Heart left ventricle (tissue), 13 donors: ENCODE measurements at regions not wholly inside any gene's neighbourhood (a gene's known extent, or its start where the extent isn't known, plus 50 kb on each side); places are given as distances from the start of the nearest gene placed in this dataset.

Experiments
- POLR2A ChIP-seq, 2 donors: fragments of 450-650 bp; IDR thresholded peaks; one replicate each; pipeline ENCODE4 v1.6.1; 2017; ENCODE audit warnings: antibody characterized with exemption in 2 of 2, mild to moderate bottlenecking in 2 of 2, moderate library complexity in 2 of 2
- TF ChIP-seq, protein P1 (sequence below), 12 donors: fragments of 200-600 bp; sonication (generic) in 4 of 12; IDR thresholded peaks; one replicate each; pipeline versions ENCODE4 v1.5.0 to v1.8.0; 2018 to 2022; ENCODE audit warnings: antibody characterized with exemption in 12 of 12, mild to moderate bottlenecking in 5 of 12
- donor health status: ischemic (EF 13 %, LVEDD 7.1; RV severe dilation, severe dysfunction).
- donor health status: DM: no; HTN: yes; CAD: no.
- donor health status: DM: no; HTN: no; CAD: no.
- donor health status: ischemic (EF 25% LVEDD 6.9; RV normal size, moderate dysfunction).
- donor health status: ischemic (EF 25% LVEDD 5.7; RV mildly dilated, moderate dysfunction).
- donor health status: ischemic (EF 35%, LVEDD 5.7; RV mildly dilated, moderate dysfunction).
- donor health status: nonischemic (EF 11% LVEDD 7.7; RV severe dilation, severe dysfunction).
- donor health status: DM: yes; HTN: yes; CAD: no.
- donor health status: PGD.
- donor health status: ischemic (EF 29% LVEDD 5.4; RV normal size, mild dysfunction).
- donor health status: nonischemic (EF 23%, LVEDD 6.1; RV moderate dilation, normal function).

DNA sequence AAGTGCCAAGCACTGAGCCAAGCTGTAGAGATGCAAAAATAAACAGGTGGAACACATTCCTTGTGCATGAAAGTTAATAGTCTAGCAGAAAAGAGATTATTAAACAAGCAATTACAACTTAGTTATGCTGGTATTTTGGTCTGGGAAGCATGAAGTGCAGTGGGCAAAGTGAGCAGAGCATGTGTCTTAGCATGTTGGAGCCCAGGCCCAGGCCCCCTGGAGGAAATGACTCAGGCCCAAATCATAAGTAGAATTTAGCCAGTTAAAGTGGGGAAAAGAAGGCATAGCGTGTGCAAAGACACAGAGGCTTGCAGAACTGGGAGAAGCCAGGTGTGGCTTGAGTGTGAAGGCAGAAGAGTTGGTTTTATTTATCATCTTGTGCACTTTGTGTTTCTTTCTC lies 163.8 kb upstream of the ATP11B start:
- TF ChIP-seq, protein P1, sequence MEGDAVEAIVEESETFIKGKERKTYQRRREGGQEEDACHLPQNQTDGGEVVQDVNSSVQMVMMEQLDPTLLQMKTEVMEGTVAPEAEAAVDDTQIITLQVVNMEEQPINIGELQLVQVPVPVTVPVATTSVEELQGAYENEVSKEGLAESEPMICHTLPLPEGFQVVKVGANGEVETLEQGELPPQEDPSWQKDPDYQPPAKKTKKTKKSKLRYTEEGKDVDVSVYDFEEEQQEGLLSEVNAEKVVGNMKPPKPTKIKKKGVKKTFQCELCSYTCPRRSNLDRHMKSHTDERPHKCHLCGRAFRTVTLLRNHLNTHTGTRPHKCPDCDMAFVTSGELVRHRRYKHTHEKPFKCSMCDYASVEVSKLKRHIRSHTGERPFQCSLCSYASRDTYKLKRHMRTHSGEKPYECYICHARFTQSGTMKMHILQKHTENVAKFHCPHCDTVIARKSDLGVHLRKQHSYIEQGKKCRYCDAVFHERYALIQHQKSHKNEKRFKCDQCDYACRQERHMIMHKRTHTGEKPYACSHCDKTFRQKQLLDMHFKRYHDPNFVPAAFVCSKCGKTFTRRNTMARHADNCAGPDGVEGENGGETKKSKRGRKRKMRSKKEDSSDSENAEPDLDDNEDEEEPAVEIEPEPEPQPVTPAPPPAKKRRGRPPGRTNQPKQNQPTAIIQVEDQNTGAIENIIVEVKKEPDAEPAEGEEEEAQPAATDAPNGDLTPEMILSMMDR (IDR thresholded peaks at IDR 0.05) = no peak
- TF ChIP-seq POLR2A (IDR thresholded peaks at IDR 0.05) = no peak
